H9 (cell line): ENCODE measurements at regions not wholly inside any gene's neighbourhood (a gene's known extent, or its start where the extent isn't known, plus 50 kb on each side); places are given as distances from the start of the nearest gene placed in this dataset.

ENCODE experiments used
- DNase-seq: peaks from one replicate; pipeline ENCODE4 v3.0.0-alpha.2; 2017
- H2AFZ ChIP-seq: one replicate; pipeline ENCODE4 v1.6.1; 2013; ENCODE audit warnings: mild to moderate bottlenecking, low read length, control low read depth, moderate library complexity
- H2AK5ac ChIP-seq: 2 replicates; pipeline ENCODE4 v1.6.1; 2013; ENCODE audit warnings: low read length, control low read depth, mixed read lengths; ENCODE audit not compliant: insufficient read length
- H2BK120ac ChIP-seq: one replicate; pipeline ENCODE4 v1.6.1; 2013; ENCODE audit warnings: low read depth, mild to moderate bottlenecking, low read length, control low read depth, inconsistent platforms; ENCODE audit not compliant: poor library complexity, severe bottlenecking
- H2BK12ac ChIP-seq: 2 replicates; pipeline ENCODE4 v1.6.1; 2013; ENCODE audit warnings: low read length, control low read depth, mixed read lengths, low read depth; ENCODE audit not compliant: insufficient read length
- H2BK15ac ChIP-seq: 2 replicates; pipeline ENCODE4 v1.6.1; 2013; ENCODE audit warnings: low read depth, low read length, control low read depth
- H2BK20ac ChIP-seq: one replicate; pipeline ENCODE4 v1.6.1; 2013; ENCODE audit warnings: low read depth, mild to moderate bottlenecking, low read length, control low read depth, inconsistent platforms; ENCODE audit not compliant: poor library complexity, severe bottlenecking
- H2BK5ac ChIP-seq: 2 replicates; pipeline ENCODE4 v1.6.1; 2013; ENCODE audit warnings: low read length, control low read depth, mixed read lengths; ENCODE audit not compliant: insufficient read length
- H3K14ac ChIP-seq: 2 replicates; pipeline ENCODE4 v1.6.1; 2013; ENCODE audit warnings: low read length, control low read depth; ENCODE audit not compliant: insufficient read depth
- H3K18ac ChIP-seq: 2 replicates; pipeline ENCODE4 v1.6.1; 2013; ENCODE audit warnings: low read depth, mild to moderate bottlenecking, mixed read lengths, low read length, control low read depth; ENCODE audit not compliant: insufficient read length
- H3K23ac ChIP-seq: 2 replicates; pipeline ENCODE4 v1.6.1; 2013; ENCODE audit warnings: low read length, control low read depth, mixed read lengths, low read depth; ENCODE audit not compliant: insufficient read length
- H3K23me2 ChIP-seq: 2 replicates; pipeline ENCODE4 v1.6.1; 2013; ENCODE audit warnings: low read depth, mild to moderate bottlenecking, mixed read lengths, low read length, control low read depth; ENCODE audit not compliant: insufficient read length, poor library complexity, severe bottlenecking
- H3K27ac ChIP-seq: 2 replicates; pipeline ENCODE4 v1.5.1; 2013; ENCODE audit warnings: low read length, control low read depth, mixed read lengths, low read depth; ENCODE audit not compliant: insufficient read length
- H3K27me3 ChIP-seq: 2 replicates; pipeline ENCODE4 v1.6.1; 2013; ENCODE audit warnings: low read length, control low read depth, inconsistent platforms; ENCODE audit not compliant: insufficient read depth
- H3K4ac ChIP-seq: 2 replicates; pipeline ENCODE4 v1.6.1; 2013; ENCODE audit warnings: low read depth, mild to moderate bottlenecking, control low read depth, inconsistent platforms, low read length, moderate library complexity
- H3K4me1 ChIP-seq: 2 replicates; pipeline ENCODE4 v1.6.1; 2013; ENCODE audit warnings: low read length, control low read depth, inconsistent platforms; ENCODE audit not compliant: insufficient read depth
- H3K4me2 ChIP-seq: 2 replicates; pipeline ENCODE4 v1.6.1; 2013; ENCODE audit warnings: low read length, control low read depth, mixed read lengths; ENCODE audit not compliant: insufficient read length, insufficient read depth
- H3K56ac ChIP-seq: 2 replicates; pipeline ENCODE4 v1.6.1; 2013; ENCODE audit warnings: low read depth, mild to moderate bottlenecking, mixed read lengths, low read length, control low read depth; ENCODE audit not compliant: insufficient read length
- H3K79me1 ChIP-seq: 2 replicates; pipeline ENCODE4 v1.6.1; 2013; ENCODE audit warnings: low read depth, mild to moderate bottlenecking, moderate library complexity, low read length, control low read depth, inconsistent platforms; ENCODE audit not compliant: insufficient read depth, poor library complexity, severe bottlenecking
- H3K79me2 ChIP-seq: 2 replicates; pipeline ENCODE4 v1.6.1; 2013; ENCODE audit warnings: low read length, control low read depth, inconsistent platforms; ENCODE audit not compliant: insufficient read depth
- H3K9ac ChIP-seq: 2 replicates; pipeline ENCODE4 v1.6.1; 2013; ENCODE audit warnings: low read length, control low read depth, mixed read lengths; ENCODE audit not compliant: insufficient read length; ENCODE audit errors: extremely low read depth
- H3K9me3 ChIP-seq: one replicate; pipeline ENCODE4 v1.6.1; 2013; ENCODE audit warnings: low read depth, low read length, inconsistent platforms; ENCODE audit not compliant: control insufficient read depth
- H3T11ph ChIP-seq: one replicate; pipeline ENCODE4 v1.6.1; 2013; ENCODE audit warnings: mild to moderate bottlenecking, low read length, control low read depth, inconsistent platforms
- H4K20me1 ChIP-seq: one replicate; pipeline ENCODE4 v1.6.1; 2013; ENCODE audit not compliant: control insufficient read depth, insufficient read length, insufficient read depth
- H4K5ac ChIP-seq: 2 replicates; pipeline ENCODE4 v1.6.1; 2013; ENCODE audit warnings: low read depth, mild to moderate bottlenecking, mixed read lengths, low read length, control low read depth; ENCODE audit not compliant: insufficient read length
- H4K8ac ChIP-seq: replicated peaks from 2 replicates; pipeline ENCODE4 v1.6.1; 2013; ENCODE audit warnings: low read length, control low read depth, mixed read lengths, low read depth; ENCODE audit not compliant: insufficient read length
- H4K91ac ChIP-seq: 2 replicates; pipeline ENCODE4 v1.6.1; 2013; ENCODE audit warnings: low read depth, mild to moderate bottlenecking, moderate library complexity, mixed read lengths, low read length, control low read depth; ENCODE audit not compliant: insufficient read length
- H3K27ac Mint-ChIP-seq, 3 experiments: 2 replicates in 2 of 3; 3 replicates in 1 of 3; pipeline ENCODE4 v1.8.0; 2020 to 2021; ENCODE audit warnings: mixed read lengths in 3 of 3, mild to moderate bottlenecking in 1 of 3, moderate library complexity in 1 of 3
- H3K27me3 Mint-ChIP-seq: 2 replicates; pipeline ENCODE4 v1.8.0; 2021; ENCODE audit warnings: low read depth, mild to moderate bottlenecking, moderate library complexity, mixed read lengths
- H3K36me3 Mint-ChIP-seq, 3 experiments: 2 replicates in 2 of 3; 3 replicates in 1 of 3; pipeline ENCODE4 v1.8.0; 2020 to 2021; ENCODE audit warnings: low read depth in 3 of 3, mixed read lengths in 3 of 3; ENCODE audit not compliant: insufficient read depth in 1 of 3
- H3K4me1 Mint-ChIP-seq, 2 experiments: 2 replicates each; pipeline ENCODE4 v1.8.0; 2020; ENCODE audit warnings: mixed read lengths in 2 of 2
- H3K4me3 Mint-ChIP-seq, 2 experiments: 2 replicates in 1 of 2; 3 replicates in 1 of 2; pipeline ENCODE4 v1.8.0; 2020 to 2021; ENCODE audit warnings: mild to moderate bottlenecking in 2 of 2, mixed read lengths in 2 of 2, moderate library complexity in 1 of 2
- H3K9me3 Mint-ChIP-seq, 2 experiments: 2 replicates in 1 of 2; 3 replicates in 1 of 2; pipeline ENCODE4 v1.8.0; 2020; ENCODE audit warnings: mild to moderate bottlenecking in 2 of 2, mixed read lengths in 2 of 2, moderate library complexity in 1 of 2
- CTCF ChIP-seq: fragments of 200-600 bp; sonication (generic); conservative IDR thresholded peaks from 3 replicates; pipeline ENCODE4 v1.8.0; 2021; ENCODE audit warnings: antibody characterized with exemption, mild to moderate bottlenecking

- no peaks in the 10 kb centered on the region for H3K79me2 ChIP-seq
- TF ChIP-seq CTCF: no peak
- H3K79me1 ChIP-seq: no peaks in the 10 kb centered on the region
- no peak overlapping the region for H3K4ac ChIP-seq
- H3K27ac ChIP-seq: no peak overlapping the region
- no peak overlapping the region for H2BK120ac ChIP-seq
- no peak overlapping the region for H4K91ac ChIP-seq
- no peaks in the 10 kb centered on the region for H3K23me2 ChIP-seq
- no peak overlapping the region for H3K56ac ChIP-seq
- Mint-ChIP-seq H3K4me1 (no peaks in the 10 kb centered on the region; a peak in 1 of 4 replicates), H3K27ac (no peak overlapping the region), H3K36me3 (no peaks in the 10 kb centered on the region), H3K27me3 (no peaks in the 10 kb centered on the region), H3K4me3 (no peak overlapping the region), H3K9me3 (no peaks in the 10 kb centered on the region)
- no peak overlapping the region for H3K18ac ChIP-seq
- no peak for DNase-seq
- H3K4me1 ChIP-seq: no peaks in the 10 kb centered on the region
- H3K14ac ChIP-seq: no peak overlapping the region
- no peak overlapping the region for H4K5ac ChIP-seq
- no peak overlapping the region for H2BK12ac ChIP-seq
- no peak overlapping the region for H3K23ac ChIP-seq
- no peaks in the 10 kb centered on the region for H3K27me3 ChIP-seq
- H3K4me2 ChIP-seq: no peak overlapping the region
- no peak overlapping the region for H3K9ac ChIP-seq
- no peaks in the 10 kb centered on the region for H4K20me1 ChIP-seq
- H2AFZ ChIP-seq: no peak overlapping the region
- no peak overlapping the region for H4K8ac ChIP-seq
- H2BK20ac ChIP-seq: no peak overlapping the region
- no peak overlapping the region for H2BK15ac ChIP-seq
- H2AK5ac ChIP-seq: no peak overlapping the region
- H2BK5ac ChIP-seq: no peak overlapping the region
- no peaks in the 10 kb centered on the region for H3K9me3 ChIP-seq
- H3T11ph ChIP-seq: no peak overlapping the region
These were observed 513.8 kb downstream of the RPL10L start for GRCh38 chr14:46137786-46138185.
